ENCODE measurements at regions not wholly inside any gene's neighbourhood (a gene's known extent, or its start where the extent isn't known, plus 50 kb on each side); places are given as distances from the start of the nearest gene placed in this dataset.

DNA sequence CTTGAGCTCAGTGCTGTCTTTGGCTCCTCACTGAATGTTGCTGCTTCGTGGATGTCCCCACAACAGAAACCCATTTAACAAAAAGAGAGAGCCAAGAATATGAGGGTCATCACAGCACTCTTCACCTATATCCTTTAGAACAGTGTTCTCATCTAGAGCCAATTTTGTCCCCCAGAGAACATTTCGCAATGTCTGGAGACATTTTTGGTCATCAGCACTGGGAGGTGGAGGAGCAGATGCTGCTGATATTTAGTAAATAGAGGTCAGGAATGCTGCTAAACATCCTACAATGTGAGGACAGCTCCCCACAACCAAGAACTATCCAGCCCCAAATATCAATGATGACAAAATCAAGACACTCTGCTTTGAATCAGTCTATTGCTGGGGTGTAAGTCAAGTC, 92.5 kb downstream of the BBS10 start:
- H2AFZ ChIP-seq (ENCODE audit: control insufficient read depth, low read length), result no peak overlapping the region
- H3K9me3 ChIP-seq (ENCODE audit: control insufficient read depth, low read depth, low read length), result no peaks in the 10 kb centered on the region
- no peak overlapping the region for H3K9ac ChIP-seq (ENCODE audit: control insufficient read depth, extremely low read depth, insufficient read depth, low read length)
- dilution Hi-C loops (cut with MboI; ENCODE audit: extremely low pct_ligation_motif_present, low sequenced_read_pairs), result no loop called here
- no peak overlapping the region for H3K27ac ChIP-seq (ENCODE audit: control insufficient read depth, insufficient read depth, low read length)
- no peaks in the 10 kb centered on the region for H3K27me3 ChIP-seq (ENCODE audit: control insufficient read depth, extremely low read depth, insufficient read depth, low read length)
- no peak for TF ChIP-seq EZH2 (IDR thresholded peaks at IDR 0.05; ENCODE audit: low read length)
- TF ChIP-seq, protein P1, sequence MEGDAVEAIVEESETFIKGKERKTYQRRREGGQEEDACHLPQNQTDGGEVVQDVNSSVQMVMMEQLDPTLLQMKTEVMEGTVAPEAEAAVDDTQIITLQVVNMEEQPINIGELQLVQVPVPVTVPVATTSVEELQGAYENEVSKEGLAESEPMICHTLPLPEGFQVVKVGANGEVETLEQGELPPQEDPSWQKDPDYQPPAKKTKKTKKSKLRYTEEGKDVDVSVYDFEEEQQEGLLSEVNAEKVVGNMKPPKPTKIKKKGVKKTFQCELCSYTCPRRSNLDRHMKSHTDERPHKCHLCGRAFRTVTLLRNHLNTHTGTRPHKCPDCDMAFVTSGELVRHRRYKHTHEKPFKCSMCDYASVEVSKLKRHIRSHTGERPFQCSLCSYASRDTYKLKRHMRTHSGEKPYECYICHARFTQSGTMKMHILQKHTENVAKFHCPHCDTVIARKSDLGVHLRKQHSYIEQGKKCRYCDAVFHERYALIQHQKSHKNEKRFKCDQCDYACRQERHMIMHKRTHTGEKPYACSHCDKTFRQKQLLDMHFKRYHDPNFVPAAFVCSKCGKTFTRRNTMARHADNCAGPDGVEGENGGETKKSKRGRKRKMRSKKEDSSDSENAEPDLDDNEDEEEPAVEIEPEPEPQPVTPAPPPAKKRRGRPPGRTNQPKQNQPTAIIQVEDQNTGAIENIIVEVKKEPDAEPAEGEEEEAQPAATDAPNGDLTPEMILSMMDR (optimal IDR thresholded peaks at IDR 0.05 in 1 of 3, IDR thresholded peaks at IDR 0.05 in 1 of 3, conservative IDR thresholded peaks at IDR 0.05 in 1 of 3; ENCODE audit: extremely low read depth in 1 of 3, insufficient read depth in 2 of 3, low read length in 3 of 3), result no peak
- H3K4me3 ChIP-seq (ENCODE audit: control insufficient read depth in 2 of 3, extremely low read depth in 1 of 3, insufficient read depth in 2 of 3, low read depth in 1 of 3, low read length in 3 of 3), result no peak overlapping the region
- no peaks in the 10 kb centered on the region for H3K36me3 ChIP-seq (ENCODE audit: control insufficient read depth in 2 of 2, extremely low read depth in 1 of 2, insufficient read depth in 2 of 2, low read length in 2 of 2)
- no peak overlapping the region for H3K4me2 ChIP-seq (ENCODE audit: control insufficient read depth, extremely low read depth, insufficient read depth, low read depth, low read length)
- DNase-seq (ENCODE audit: low read depth, low spot score), result no peak
- H3K9me1 ChIP-seq (ENCODE audit: control insufficient read depth, extremely low read depth, insufficient read depth, low read length), result no peaks in the 10 kb centered on the region
- FAIRE-seq, result no peak
- H3K79me2 ChIP-seq (ENCODE audit: control insufficient read depth, insufficient read depth, low read length), result peaks cover 3% of the 10 kb centered on the region
- H4K20me1 ChIP-seq (ENCODE audit: control insufficient read depth, extremely low read depth, insufficient read depth, low read length), result no peaks in the 10 kb centered on the region
- peaks cover 17% of the 10 kb centered on the region for H3K4me1 ChIP-seq (ENCODE audit: control insufficient read depth, extremely low read depth, insufficient read depth, low read length)

DNA sequence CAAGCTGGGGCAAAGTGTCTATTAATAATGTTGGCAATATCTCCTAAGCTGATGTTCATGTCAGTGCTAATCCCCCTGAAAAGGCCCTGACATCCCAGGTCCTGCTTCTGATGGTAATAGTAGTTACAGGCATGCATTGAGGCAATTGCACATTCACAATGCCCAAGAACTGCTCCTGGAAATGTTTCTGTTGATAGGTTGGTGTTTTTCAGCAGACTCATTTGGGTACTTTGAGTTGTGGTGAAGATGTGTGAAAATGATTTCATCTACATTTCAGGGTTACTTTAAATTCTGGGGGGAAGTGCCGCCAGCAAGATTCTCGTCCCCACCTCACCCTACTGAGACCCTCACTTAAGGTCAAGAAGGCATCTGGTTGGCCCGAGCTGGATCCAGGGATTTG, 92.9 kb downstream of the BBS10 start:
- peaks cover 2% of the 10 kb centered on the region for H3K79me2 ChIP-seq (ENCODE audit: control insufficient read depth, insufficient read depth, low read length)
- no peaks in the 10 kb centered on the region for H4K20me1 ChIP-seq (ENCODE audit: control insufficient read depth, extremely low read depth, insufficient read depth, low read length)
- no peaks in the 10 kb centered on the region for H3K9me3 ChIP-seq (ENCODE audit: control insufficient read depth, low read depth, low read length)
- H3K4me3 ChIP-seq (ENCODE audit: control insufficient read depth in 2 of 3, extremely low read depth in 1 of 3, insufficient read depth in 2 of 3, low read depth in 1 of 3, low read length in 3 of 3), result no peak overlapping the region
- TF ChIP-seq, protein P1 (optimal IDR thresholded peaks at IDR 0.05 in 1 of 3, IDR thresholded peaks at IDR 0.05 in 1 of 3, conservative IDR thresholded peaks at IDR 0.05 in 1 of 3; ENCODE audit: extremely low read depth in 1 of 3, insufficient read depth in 2 of 3, low read length in 3 of 3), result no peak
- TF ChIP-seq EZH2 (IDR thresholded peaks at IDR 0.05; ENCODE audit: low read length), result no peak
- DNase-seq (ENCODE audit: low read depth, low spot score) (no peak), FAIRE-seq (peak; percentile 5)
- dilution Hi-C loops (cut with MboI; ENCODE audit: extremely low pct_ligation_motif_present, low sequenced_read_pairs), result no loop called here
- no peak overlapping the region for H2AFZ ChIP-seq (ENCODE audit: control insufficient read depth, low read length)
- H3K27ac ChIP-seq (ENCODE audit: control insufficient read depth, insufficient read depth, low read length), result no peak overlapping the region
- H3K9me1 ChIP-seq (ENCODE audit: control insufficient read depth, extremely low read depth, insufficient read depth, low read length), result no peaks in the 10 kb centered on the region
- H3K27me3 ChIP-seq (ENCODE audit: control insufficient read depth, extremely low read depth, insufficient read depth, low read length), result no peaks in the 10 kb centered on the region
- no peaks in the 10 kb centered on the region for H3K36me3 ChIP-seq (ENCODE audit: control insufficient read depth in 2 of 2, extremely low read depth in 1 of 2, insufficient read depth in 2 of 2, low read length in 2 of 2)
- H3K9ac ChIP-seq (ENCODE audit: control insufficient read depth, extremely low read depth, insufficient read depth, low read length), result no peak overlapping the region
- H3K4me2 ChIP-seq (ENCODE audit: control insufficient read depth, extremely low read depth, insufficient read depth, low read depth, low read length), result no peak overlapping the region
- peaks cover 16% of the 10 kb centered on the region for H3K4me1 ChIP-seq (ENCODE audit: control insufficient read depth, extremely low read depth, insufficient read depth, low read length)
